ENCODE measurements at regions not wholly inside any gene's neighbourhood (a gene's known extent, or its start where the extent isn't known, plus 50 kb on each side); places are given as distances from the start of the nearest gene placed in this dataset.

GRCh38 chr20:51164731-51165130 is 141.8 kb upstream of the KCNG1 start:
- no peaks in the 10 kb centered on the region for H3K27me3 ChIP-seq
- no peak for DNase-seq (ENCODE audit: low read depth in 1 of 2, low spot score in 1 of 2)
- no peaks in the 10 kb centered on the region for H3K36me3 ChIP-seq
- peaks cover 1% of the 10 kb centered on the region for H3K4me1 ChIP-seq (ENCODE audit: low read depth)
- TF ChIP-seq CTCF (IDR thresholded peaks at IDR 0.05; ENCODE audit: low read depth, low read length): no peak
- H3K4me3 ChIP-seq: no peak overlapping the region
- no peaks in the 10 kb centered on the region for H3K9me3 ChIP-seq (ENCODE audit: low read depth)
- no peak overlapping the region for H3K27ac ChIP-seq

GRCh38 chr20:51163996-51164600 is 141.2 kb upstream of the KCNG1 start:
- no peaks in the 10 kb centered on the region for H3K9me3 ChIP-seq (ENCODE audit: low read depth)
- H3K27me3 ChIP-seq: no peaks in the 10 kb centered on the region
- no peak for TF ChIP-seq CTCF (IDR thresholded peaks at IDR 0.05; ENCODE audit: low read depth, low read length)
- no peak overlapping the region for H3K27ac ChIP-seq
- H3K4me1 ChIP-seq (ENCODE audit: low read depth): peaks cover 6% of the 10 kb centered on the region
- H3K36me3 ChIP-seq: no peaks in the 10 kb centered on the region
- DNase-seq (ENCODE audit: low read depth in 1 of 2, low spot score in 1 of 2): no peak
- H3K4me3 ChIP-seq: no peak overlapping the region

- H3K4me3 ChIP-seq: no peak overlapping the region
- no peaks in the 10 kb centered on the region for H3K36me3 ChIP-seq
- peaks cover 15% of the 10 kb centered on the region for H3K4me1 ChIP-seq (ENCODE audit: low read depth)
- no peak for DNase-seq (ENCODE audit: low read depth in 1 of 2, low spot score in 1 of 2)
- H3K9me3 ChIP-seq (ENCODE audit: low read depth): no peaks in the 10 kb centered on the region
- no peak overlapping the region for H3K27ac ChIP-seq
- no peaks in the 10 kb centered on the region for H3K27me3 ChIP-seq
- no peak for TF ChIP-seq CTCF (IDR thresholded peaks at IDR 0.05; ENCODE audit: low read depth, low read length)
These were observed 139.1 kb upstream of the KCNG1 start for GRCh38 chr20:51162015-51162414.

GRCh38 chr20:51160821-51161220 is 137.9 kb upstream of the KCNG1 start:
- Histone ChIP-seq H3K36me3 (no peaks in the 10 kb centered on the region), H3K9me3 (ENCODE audit: low read depth) (no peaks in the 10 kb centered on the region), H3K27me3 (no peaks in the 10 kb centered on the region), H3K4me3 (no peak overlapping the region), H3K4me1 (ENCODE audit: low read depth) (peaks cover 23% of the 10 kb centered on the region), H3K27ac (no peak overlapping the region)
- no peak for DNase-seq (ENCODE audit: low read depth in 1 of 2, low spot score in 1 of 2)
- TF ChIP-seq CTCF (IDR thresholded peaks at IDR 0.05; ENCODE audit: low read depth, low read length): no peak

GRCh38 chr20:51159981-51160380 is 137.1 kb upstream of the KCNG1 start:
- no peak for DNase-seq (ENCODE audit: low read depth in 1 of 2, low spot score in 1 of 2)
- Histone ChIP-seq H3K9me3 (ENCODE audit: low read depth) (no peaks in the 10 kb centered on the region), H3K4me3 (no peak overlapping the region), H3K36me3 (no peaks in the 10 kb centered on the region), H3K4me1 (ENCODE audit: low read depth) (peaks cover 23% of the 10 kb centered on the region), H3K27me3 (no peaks in the 10 kb centered on the region), H3K27ac (no peak overlapping the region)
- no peak for TF ChIP-seq CTCF (IDR thresholded peaks at IDR 0.05; ENCODE audit: low read depth, low read length)

GRCh38 chr20:51159303-51159702 is 136.4 kb upstream of the KCNG1 start:
- DNase-seq (ENCODE audit: low read depth in 1 of 2, low spot score in 1 of 2): no peak
- no peaks in the 10 kb centered on the region for H3K36me3 ChIP-seq
- no peak overlapping the region for H3K4me3 ChIP-seq
- no peak for TF ChIP-seq CTCF (IDR thresholded peaks at IDR 0.05; ENCODE audit: low read depth, low read length)
- no peaks in the 10 kb centered on the region for H3K9me3 ChIP-seq (ENCODE audit: low read depth)
- H3K27ac ChIP-seq: no peak overlapping the region
- H3K27me3 ChIP-seq: no peaks in the 10 kb centered on the region
- peaks cover 23% of the 10 kb centered on the region for H3K4me1 ChIP-seq (ENCODE audit: low read depth)
